Fibroblast of pulmonary artery (primary cell): ENCODE measurements at regions not wholly inside any gene's neighbourhood (a gene's known extent, or its start where the extent isn't known, plus 50 kb on each side); places are given as distances from the start of the nearest gene placed in this dataset.

ENCODE experiments used
- DNase-seq: peaks from one replicate; pipeline ENCODE4 v3.0.0-alpha.2; 2010; ENCODE audit warnings: low read depth
- H3K4me3 ChIP-seq: replicated peaks from 2 replicates; pipeline ENCODE4 v1.5.1; 2011; ENCODE audit warnings: low read depth, mild to moderate bottlenecking, control low read depth, low read length, moderate library complexity
- TF ChIP-seq, protein P1 (sequence below): IDR thresholded peaks from 2 replicates; pipeline ENCODE4 v1.5.1; 2011; ENCODE audit warnings: mild to moderate bottlenecking, control low read depth, low read length, inconsistent platforms; ENCODE audit errors: missing control alignments

DNA sequence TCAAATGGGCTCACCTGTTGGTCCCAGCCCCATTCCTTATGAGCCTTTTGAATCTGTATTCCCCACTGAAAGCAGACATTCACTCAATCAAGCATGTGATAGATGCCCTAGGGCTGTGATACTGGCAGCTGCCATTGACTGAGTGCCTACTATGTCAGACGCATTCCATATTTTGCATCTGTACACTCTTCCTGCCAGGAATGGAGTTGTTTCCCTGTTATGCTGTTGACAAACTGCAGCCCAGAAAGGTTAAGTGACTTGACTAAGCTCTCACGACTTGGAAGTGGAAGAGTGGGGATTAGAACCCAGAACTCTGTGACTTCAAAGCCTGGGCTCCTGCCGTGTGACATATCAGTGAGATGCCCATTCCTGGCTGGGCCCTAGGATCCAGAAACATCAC lies 211.4 kb downstream of the RPLP1 start:
- no peak overlapping the region for H3K4me3 ChIP-seq
- DNase-seq: no peak
- TF ChIP-seq, protein P1, sequence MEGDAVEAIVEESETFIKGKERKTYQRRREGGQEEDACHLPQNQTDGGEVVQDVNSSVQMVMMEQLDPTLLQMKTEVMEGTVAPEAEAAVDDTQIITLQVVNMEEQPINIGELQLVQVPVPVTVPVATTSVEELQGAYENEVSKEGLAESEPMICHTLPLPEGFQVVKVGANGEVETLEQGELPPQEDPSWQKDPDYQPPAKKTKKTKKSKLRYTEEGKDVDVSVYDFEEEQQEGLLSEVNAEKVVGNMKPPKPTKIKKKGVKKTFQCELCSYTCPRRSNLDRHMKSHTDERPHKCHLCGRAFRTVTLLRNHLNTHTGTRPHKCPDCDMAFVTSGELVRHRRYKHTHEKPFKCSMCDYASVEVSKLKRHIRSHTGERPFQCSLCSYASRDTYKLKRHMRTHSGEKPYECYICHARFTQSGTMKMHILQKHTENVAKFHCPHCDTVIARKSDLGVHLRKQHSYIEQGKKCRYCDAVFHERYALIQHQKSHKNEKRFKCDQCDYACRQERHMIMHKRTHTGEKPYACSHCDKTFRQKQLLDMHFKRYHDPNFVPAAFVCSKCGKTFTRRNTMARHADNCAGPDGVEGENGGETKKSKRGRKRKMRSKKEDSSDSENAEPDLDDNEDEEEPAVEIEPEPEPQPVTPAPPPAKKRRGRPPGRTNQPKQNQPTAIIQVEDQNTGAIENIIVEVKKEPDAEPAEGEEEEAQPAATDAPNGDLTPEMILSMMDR: no peak

DNA sequence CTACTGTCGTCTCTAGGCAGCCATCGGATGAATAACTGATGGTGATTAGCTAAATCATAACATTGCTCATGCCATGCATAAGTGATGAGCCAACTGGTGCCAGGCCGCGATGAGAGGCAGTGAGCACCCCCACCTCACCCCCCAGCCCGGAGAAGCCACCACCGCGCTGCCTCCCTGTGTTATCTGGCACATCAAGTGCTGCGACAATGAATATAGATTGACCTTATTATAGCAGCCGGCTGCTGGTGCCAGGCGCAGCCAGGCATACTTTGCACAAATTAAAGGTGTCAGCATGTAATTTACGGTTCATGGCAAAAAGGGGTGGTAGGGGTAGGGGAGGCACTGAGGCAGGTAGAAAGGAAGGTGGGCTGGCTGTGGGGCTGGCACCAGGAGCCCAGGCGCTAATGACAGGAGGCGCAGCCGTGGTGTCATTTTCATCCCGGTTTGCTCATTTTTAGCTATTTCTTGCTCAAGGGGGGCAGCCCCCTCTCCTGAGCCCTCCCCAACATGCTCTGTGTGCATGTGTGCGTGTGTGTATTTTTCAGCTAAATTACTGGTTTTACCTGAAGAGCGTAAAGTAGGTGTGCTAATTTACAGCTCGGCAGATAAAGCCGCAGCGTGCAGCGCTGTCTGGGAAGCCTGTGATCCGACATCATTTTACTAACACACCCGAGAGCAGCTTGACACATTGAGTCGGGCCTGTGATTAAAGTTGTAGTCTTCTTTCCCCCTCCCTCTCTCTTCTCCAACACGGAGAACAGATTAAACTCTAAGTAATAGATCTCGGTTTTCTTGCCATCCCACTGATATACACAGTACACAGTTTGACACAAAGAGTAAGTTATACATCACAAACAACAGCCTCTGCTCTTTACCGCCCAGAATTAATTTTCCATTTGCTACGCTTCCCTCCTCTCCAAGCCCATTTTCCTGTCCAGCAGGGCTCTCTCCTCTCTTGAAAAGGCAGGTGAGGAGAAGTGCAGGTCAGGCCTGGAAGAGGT lies 212.3 kb downstream of the RPLP1 start:
- TF ChIP-seq, protein P1: no peak
- no peak for DNase-seq
- no peak overlapping the region for H3K4me3 ChIP-seq

DNA sequence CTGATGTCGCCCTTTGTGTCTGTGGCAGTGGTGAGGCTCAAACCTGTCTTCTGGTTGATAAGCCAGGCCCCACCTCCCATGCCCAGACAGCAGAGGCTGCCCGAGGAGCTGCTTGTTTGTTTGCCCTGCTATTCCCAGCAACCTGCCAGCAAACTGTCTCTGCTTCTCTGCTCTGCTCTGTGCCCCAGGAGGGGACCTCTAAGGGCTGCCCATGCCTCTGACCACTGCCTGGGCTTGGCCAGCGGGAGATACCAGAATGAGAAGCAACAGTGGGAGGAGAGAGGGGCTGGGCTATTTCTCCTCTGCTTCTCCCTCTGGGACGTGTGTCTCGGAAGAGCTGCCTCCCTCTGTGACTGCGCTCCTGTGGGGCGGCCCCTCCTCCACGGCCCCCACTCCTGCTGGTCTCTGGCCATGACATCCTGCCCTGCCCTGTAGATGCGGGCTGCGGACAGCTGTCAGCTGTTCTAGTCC lies 213.1 kb downstream of the RPLP1 start:
- TF ChIP-seq, protein P1: no peak
- no peak overlapping the region for H3K4me3 ChIP-seq
- peak; percentile 16 for DNase-seq

DNA sequence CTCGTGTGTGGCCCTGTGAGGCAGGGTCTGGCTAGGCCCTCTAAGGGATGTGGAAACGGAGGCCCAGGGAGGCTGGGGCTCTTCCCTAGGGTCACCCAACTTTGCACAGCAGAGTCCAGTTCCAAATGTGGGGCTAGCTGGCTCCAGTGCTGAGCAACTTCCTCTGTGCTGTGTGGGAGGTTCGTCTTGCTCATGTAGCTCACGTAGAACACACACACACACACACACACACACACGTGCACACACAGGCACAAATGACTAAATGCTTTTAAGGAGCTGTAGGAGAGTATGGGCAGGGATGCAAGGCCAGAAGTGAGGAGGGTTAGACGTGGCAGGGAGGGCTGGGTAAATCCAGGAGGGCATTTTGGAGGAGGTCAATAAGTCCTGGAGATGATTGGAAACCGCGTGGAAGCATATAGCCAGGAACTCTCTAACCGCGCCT lies 213.8 kb downstream of the RPLP1 start:
- H3K4me3 ChIP-seq: no peak overlapping the region
- TF ChIP-seq, protein P1: no peak
- peak; percentile 87 for DNase-seq

- TF ChIP-seq, protein P1: no peak
- H3K4me3 ChIP-seq: no peak overlapping the region
- DNase-seq: no peak
Measured at GRCh38 chr15:69666921-69667811, 214.5 kb downstream of the RPLP1 start.

DNA sequence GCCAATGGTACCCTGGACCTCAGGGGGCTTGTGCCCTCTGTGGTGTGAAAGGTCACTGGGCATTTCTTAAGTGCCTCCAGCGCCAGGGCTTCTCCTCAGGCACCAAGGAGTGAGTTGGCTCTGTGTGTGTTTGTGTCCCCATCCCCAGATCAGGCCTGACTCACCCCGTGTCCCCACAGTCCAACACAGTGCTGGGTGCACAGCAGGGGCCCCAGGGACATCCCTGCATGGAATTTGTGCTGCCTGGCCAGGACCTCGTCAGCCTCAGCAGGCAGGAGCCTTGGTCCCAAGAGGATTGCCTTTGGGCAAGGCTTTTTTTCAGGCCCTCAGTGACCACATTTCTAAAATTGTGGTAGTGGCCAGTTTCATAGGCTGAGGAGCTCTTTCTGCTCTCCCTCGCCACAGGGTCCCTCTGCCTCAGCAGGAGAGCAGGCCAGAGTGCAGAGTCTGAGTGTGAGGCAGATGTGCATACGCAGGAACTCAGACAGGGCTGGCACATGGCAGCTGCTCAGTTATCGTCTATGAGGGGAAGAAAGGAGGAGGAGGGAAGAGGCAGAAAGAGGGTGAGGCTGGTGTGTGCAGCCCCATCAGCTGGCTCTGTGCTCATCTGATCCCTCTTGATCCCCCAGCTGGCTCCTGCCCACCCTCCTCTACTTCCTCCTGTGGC lies 215.6 kb downstream of the RPLP1 start:
- no peak overlapping the region for H3K4me3 ChIP-seq
- DNase-seq: no peak

More for the DNA sequence above, 215.6 kb downstream of the RPLP1 start:
- TF ChIP-seq, protein P1: no peak
